Endothelial cell of umbilical vein (primary cell): ENCODE measurements at regions not wholly inside any gene's neighbourhood (a gene's known extent, or its start where the extent isn't known, plus 50 kb on each side); places are given as distances from the start of the nearest gene placed in this dataset.

Experiments
- BruUV-seq: library from RNA; stranded (reverse); fragments of 400-500 nt; replicated peaks from 2 replicates; lab custom pipeline; 2021; lab: Mats Ljungman, UMichigan
- CTCF ChIA-PET: fragments of 300-600, 350-600 bp; sonication (Branson Sonifier 250); formaldehyde crosslinking; loops from one replicate; lab custom pipeline; 2021; ENCODE audit warnings: antibody characterized with exemption, inconsistent platforms; lab: Charles Lee
- POLR2A ChIA-PET: fragments of 300-600, 350-600 bp; sonication (Branson Sonifier 250); formaldehyde crosslinking; loops from one replicate; lab custom pipeline; 2021; ENCODE audit warnings: antibody characterized with exemption, inconsistent platforms; lab: Charles Lee
- DNase-seq: peaks from one replicate; pipeline ENCODE4 v3.0.0-alpha.2; 2011; ENCODE audit warnings: low read depth, low spot score
- FAIRE-seq: peaks from 2 replicates; lab custom pipeline; 2011; peaks lifted over from hg19 to GRCh38; lab: Jason Lieb, UNC
- H2AFZ ChIP-seq: 2 replicates; pipeline ENCODE4 v1.6.0; 2012; ENCODE audit warnings: low read depth, low read length, control low read depth, inconsistent platforms
- H3K27ac ChIP-seq: 2 replicates; pipeline ENCODE4 v1.5.1; 2011; ENCODE audit warnings: low read depth, mild to moderate bottlenecking, control low read depth, low read length, moderate library complexity; ENCODE audit not compliant: insufficient read depth
- H3K27me3 ChIP-seq, 2 experiments: 2 replicates each; pipeline versions ENCODE4 v1.6.0 to v1.6.1; 2011; ENCODE audit warnings: low read length in 2 of 2, mixed read lengths in 1 of 2; ENCODE audit not compliant: control insufficient read depth in 2 of 2, insufficient read depth in 2 of 2
- H3K36me3 ChIP-seq, 2 experiments: 2 replicates in 1 of 2; 3 replicates in 1 of 2; pipeline ENCODE4 v1.5.1; 2011; ENCODE audit warnings: low read length in 2 of 2, mild to moderate bottlenecking in 1 of 2, moderate library complexity in 1 of 2; ENCODE audit not compliant: control insufficient read depth in 2 of 2, insufficient read depth in 2 of 2; ENCODE audit errors: extremely low read depth in 1 of 2
- H3K4me1 ChIP-seq: 3 replicates; pipeline ENCODE4 v1.5.1; 2011; ENCODE audit warnings: mild to moderate bottlenecking, low read length; ENCODE audit not compliant: control insufficient read depth, insufficient read depth; ENCODE audit errors: extremely low read depth
- H3K4me2 ChIP-seq: 2 replicates; pipeline ENCODE4 v1.6.1; 2011; ENCODE audit warnings: low read length, control low read depth, mixed read lengths; ENCODE audit not compliant: insufficient read depth
- H3K4me3 ChIP-seq, 3 experiments: fragments of 200-600 bp in 1 of 3; sonication (generic), shearing (Covaris generic) in 1 of 3; replicated peaks in 1 of 3; 2 replicates each; pipeline ENCODE4 v1.5.1; 2011 to 2016; ENCODE audit warnings: control low read depth in 3 of 3, low read length in 3 of 3, mild to moderate bottlenecking in 2 of 3, inconsistent platforms in 1 of 3, low read depth in 1 of 3, moderate library complexity in 1 of 3; ENCODE audit not compliant: insufficient read depth in 1 of 3
- H3K79me2 ChIP-seq: 2 replicates; pipeline ENCODE4 v1.6.0; 2012; ENCODE audit warnings: low read length, inconsistent platforms; ENCODE audit not compliant: control insufficient read depth, insufficient read depth
- H3K9ac ChIP-seq: replicated peaks from 2 replicates; pipeline ENCODE3; 2011; ENCODE audit warnings: low read length, control low read depth; ENCODE audit not compliant: insufficient read depth; ENCODE audit errors: extremely low read depth
- H3K9me1 ChIP-seq: replicated peaks from 3 replicates; pipeline ENCODE4 v1.6.0; 2011; ENCODE audit warnings: mild to moderate bottlenecking, low read length; ENCODE audit not compliant: control insufficient read depth, insufficient read depth; ENCODE audit errors: extremely low read depth
- H3K9me3 ChIP-seq: replicated peaks from 2 replicates; pipeline ENCODE4 v1.5.1; 2012; ENCODE audit warnings: low read length, inconsistent platforms; ENCODE audit not compliant: control insufficient read depth, insufficient read depth
- H4K20me1 ChIP-seq: replicated peaks from 2 replicates; pipeline ENCODE3; 2011; ENCODE audit warnings: mild to moderate bottlenecking, low read length; ENCODE audit not compliant: control insufficient read depth, insufficient read depth; ENCODE audit errors: extremely low read depth
- CTCF ChIP-seq, 2 donors: IDR thresholded peaks; 1 replicate in 1 of 2; 2 replicates in 1 of 2; pipeline ENCODE4 v1.5.1; 2011; ENCODE audit warnings: low read length in 2 of 2, mild to moderate bottlenecking in 2 of 2, moderate library complexity in 2 of 2, control low read depth in 1 of 2, inconsistent platforms in 1 of 2, low read depth in 1 of 2; ENCODE audit not compliant: insufficient read depth in 1 of 2; ENCODE audit errors: extremely low read depth in 1 of 2
- EZH2 ChIP-seq: IDR thresholded peaks from 2 replicates; pipeline ENCODE4 v1.6.1; 2012; ENCODE audit warnings: borderline replicate concordance, low read depth, mild to moderate bottlenecking, moderate library complexity, low read length, inconsistent platforms; ENCODE audit not compliant: severe bottlenecking
- FOS ChIP-seq: IDR thresholded peaks from 2 replicates; pipeline ENCODE4 v1.6.1; 2011; ENCODE audit warnings: mild to moderate bottlenecking, low read length, moderate library complexity, borderline replicate concordance; ENCODE audit not compliant: insufficient read depth
- GATA2 ChIP-seq: IDR thresholded peaks from 2 replicates; pipeline ENCODE4 v1.7.0; 2011; ENCODE audit warnings: low read depth, mild to moderate bottlenecking, moderate library complexity, mixed read lengths, low read length; ENCODE audit not compliant: insufficient read length, insufficient read depth
- JUN ChIP-seq: IDR thresholded peaks from 2 replicates; pipeline ENCODE4 v1.6.1; 2011; ENCODE audit warnings: borderline replicate concordance, low read depth; ENCODE audit not compliant: insufficient read length, insufficient read depth
- MAX ChIP-seq: IDR thresholded peaks from 2 replicates; pipeline ENCODE4 v1.6.1; 2011; ENCODE audit not compliant: insufficient read depth, insufficient read length
- MYC ChIP-seq: IDR thresholded peaks from one replicate; pipeline ENCODE4 v1.6.1; 2011; ENCODE audit warnings: mild to moderate bottlenecking, low read depth, low read length
- POLR2A ChIP-seq: IDR thresholded peaks from 2 replicates; pipeline ENCODE4 v1.6.1; 2012; ENCODE audit warnings: low read depth, mild to moderate bottlenecking, control low read depth, low read length
- POLR2AphosphoS5 ChIP-seq: IDR thresholded peaks from 2 replicates; pipeline ENCODE4 v1.6.1; 2012; ENCODE audit warnings: low read depth, mild to moderate bottlenecking, control low read depth, low read length, moderate library complexity; ENCODE audit not compliant: insufficient read depth
- dilution Hi-C: fragments of 300-500 bp; cut with MboI; formaldehyde crosslinking; loops from one replicate; pipeline ENCODE4 v1.15.0; 2019; ENCODE audit warnings: low sequenced_read_pairs; ENCODE audit not compliant: extremely low pct_ligation_motif_present
- intact Hi-C: fragments of 100-400 bp; cut with micrococcal nuclease; formaldehyde crosslinking; loops from one replicate; pipeline ENCODE4 v1.10.0; 2022

- Histone ChIP-seq H3K4me3 (no peak overlapping the region), H3K4me1 (no peaks in the 10 kb centered on the region), H4K20me1 (no peaks in the 10 kb centered on the region), H3K4me2 (no peak overlapping the region), H3K9ac (no peak overlapping the region), H2AFZ (no peak overlapping the region), H3K9me1 (no peaks in the 10 kb centered on the region), H3K36me3 (no peaks in the 10 kb centered on the region), H3K9me3 (no peaks in the 10 kb centered on the region), H3K27me3 (peaks cover 0 to 4% of the 10 kb centered on the region in 2 experiments), H3K79me2 (no peaks in the 10 kb centered on the region), H3K27ac (no peak overlapping the region)
- no TSS peak for BruUV-seq
- ChIA-PET CTCF (no interaction called here), POLR2A (no interaction called here)
- TF ChIP-seq JUN, result no peak
- no peak for TF ChIP-seq POLR2A
- no peak for TF ChIP-seq EZH2
- TF ChIP-seq MYC, result no peak
- dilution Hi-C loops, result no loop called here
- FAIRE-seq (no peak), DNase-seq (no peak)
- intact Hi-C loops, result no loop called here
These were observed 97.2 kb upstream of the LYZL1 start for GRCh38 chr10:29191674-29192073.

GRCh38 chr10:29199339-29199738, 89.5 kb upstream of the LYZL1 start:
- H3K27me3 ChIP-seq, result peaks cover 0 to 11% of the 10 kb centered on the region in 2 experiments
- no peaks in the 10 kb centered on the region for H3K36me3 ChIP-seq
- intact Hi-C loops, result no loop called here
- CTCF ChIA-PET, result interaction anchor here (1.0 to 1.5 kb wide), 3 partner anchors 25 to 98 kb away, joined by 3 to 4 read pairs (median 3); no protein-coding TSS in a partner anchor
- H3K4me3 ChIP-seq, result no peak overlapping the region
- H3K9me3 ChIP-seq, result no peaks in the 10 kb centered on the region
- no peaks in the 10 kb centered on the region for H3K79me2 ChIP-seq
- H3K9ac ChIP-seq, result no peak overlapping the region
- no peak overlapping the region for H2AFZ ChIP-seq
- POLR2A ChIA-PET, result no interaction called here
- no peaks in the 10 kb centered on the region for H3K4me1 ChIP-seq
- TF ChIP-seq EZH2 (no peak), GATA2 (no peak), JUN (no peak), POLR2AphosphoS5 (no peak), FOS (no peak), POLR2A (no peak), CTCF (IDR thresholded peaks at IDR 0.05; ENCODE audit: extremely low read depth in 1 of 2, insufficient read depth in 1 of 2, low read depth in 1 of 2, low read length in 2 of 2) (no peak), MAX (no peak), MYC (no peak)
- no peak overlapping the region for H3K27ac ChIP-seq
- no peak overlapping the region for H3K4me2 ChIP-seq
- no TSS peak for BruUV-seq
- H3K9me1 ChIP-seq, result no peaks in the 10 kb centered on the region
- dilution Hi-C loops, result no loop called here
- DNase-seq (no peak), FAIRE-seq (no peak)
- no peaks in the 10 kb centered on the region for H4K20me1 ChIP-seq
